SK-N-SH treated with all-trans-retinoic acid at 6 μM for 48 hours (cell line): ENCODE measurements at regions not wholly inside any gene's neighbourhood (a gene's known extent, or its start where the extent isn't known, plus 50 kb on each side); places are given as distances from the start of the nearest gene placed in this dataset.

Source experiments
- ATAC-seq: fragments of 200-7000 bp; cut with Tn5 transposase; 3 replicates; pipeline ENCODE4 v1.9.1; 2020; ENCODE audit warnings: mild to moderate bottlenecking, moderate library complexity
- ARNTL ChIP-seq: fragments of 450-650 bp; formaldehyde crosslinking; IDR thresholded peaks from 2 replicates; pipeline ENCODE4 v1.5.0; 2020; ENCODE audit warnings: low read depth, mild to moderate bottlenecking, moderate library complexity, borderline replicate concordance
- BACH2 ChIP-seq: fragments of 250-450 bp; sonication (Bioruptor Pico); IDR thresholded peaks from 2 replicates; pipeline ENCODE4 v1.9.0; 2021; ENCODE audit warnings: mild to moderate bottlenecking, borderline replicate concordance
- CSDC2 ChIP-seq: fragments of 250-450 bp; sonication (Bioruptor Pico); IDR thresholded peaks from 2 replicates; pipeline ENCODE4 v1.5.0; 2020; ENCODE audit warnings: mild to moderate bottlenecking, moderate library complexity
- ESRRG ChIP-seq: fragments of 250-450 bp; sonication (Bioruptor Pico); IDR thresholded peaks from 2 replicates; pipeline ENCODE4 v1.6.1; 2021; ENCODE audit warnings: mild to moderate bottlenecking
- GLIS3 ChIP-seq: fragments of 250-450 bp; sonication (Bioruptor Pico); IDR thresholded peaks from 2 replicates; pipeline ENCODE4 v1.5.0; 2020; ENCODE audit warnings: mild to moderate bottlenecking, moderate library complexity
- ISL1 ChIP-seq: fragments of 250-450 bp; sonication (Bioruptor Pico); IDR thresholded peaks from 2 replicates; pipeline ENCODE4 v2.1.2; 2022; ENCODE audit warnings: mild to moderate bottlenecking, moderate library complexity
- OSR1 ChIP-seq: fragments of 250-450 bp; sonication (Bioruptor Pico); IDR thresholded peaks from 2 replicates; pipeline ENCODE4 v1.8.0; 2022; ENCODE audit warnings: moderate library complexity, mild to moderate bottlenecking, inconsistent platforms
- RARB ChIP-seq: fragments of 250-450 bp; sonication (Bioruptor Pico); IDR thresholded peaks from 2 replicates; pipeline ENCODE4 v1.8.0; 2021; ENCODE audit warnings: mild to moderate bottlenecking, moderate library complexity
- SNAI2 ChIP-seq: fragments of 250-450 bp; sonication (Bioruptor Pico); IDR thresholded peaks from 2 replicates; pipeline ENCODE4 v1.5.0; 2020; ENCODE audit warnings: mild to moderate bottlenecking, moderate library complexity
- TCF4 ChIP-seq: fragments of 250-450 bp; sonication (Bioruptor Pico); IDR thresholded peaks from 2 replicates; pipeline ENCODE4 v1.8.0; 2021; ENCODE audit warnings: mild to moderate bottlenecking, moderate library complexity, borderline replicate concordance
- TOX ChIP-seq: fragments of 250-450 bp; sonication (Bioruptor Pico); IDR thresholded peaks from 2 replicates; pipeline ENCODE4 v1.8.0; 2021; ENCODE audit warnings: mild to moderate bottlenecking, moderate library complexity, borderline replicate concordance
- ZC3H10 ChIP-seq: fragments of 250-450 bp; sonication (Bioruptor Pico); IDR thresholded peaks from 2 replicates; pipeline ENCODE4 v1.5.1; 2021; ENCODE audit warnings: mild to moderate bottlenecking, moderate library complexity
- ZFP3 ChIP-seq: fragments of 250-450 bp; sonication (Bioruptor Pico); IDR thresholded peaks from 2 replicates; pipeline ENCODE4 v1.5.0; 2020; ENCODE audit warnings: mild to moderate bottlenecking, moderate library complexity
- ZFP30 ChIP-seq: fragments of 450-650 bp; formaldehyde crosslinking; IDR thresholded peaks from 2 replicates; pipeline ENCODE4 v1.5.0; 2022; ENCODE audit warnings: mild to moderate bottlenecking, moderate library complexity
- ZNF70 ChIP-seq: fragments of 450-650 bp; formaldehyde crosslinking; IDR thresholded peaks from 2 replicates; pipeline ENCODE4 v1.5.0; 2020; ENCODE audit warnings: mild to moderate bottlenecking, moderate library complexity
- TF ChIP-seq, protein P1 (sequence below): fragments of 250-450 bp; sonication (Bioruptor Pico); IDR thresholded peaks from 2 replicates; pipeline ENCODE4 v1.8.0; 2021; ENCODE audit warnings: low read depth, mild to moderate bottlenecking, moderate library complexity, borderline replicate concordance
- TF ChIP-seq, protein P2 (sequence below): fragments of 250-450 bp; sonication (Bioruptor Pico); IDR thresholded peaks from 2 replicates; pipeline ENCODE4 v1.8.0; 2020; ENCODE audit warnings: mild to moderate bottlenecking, moderate library complexity, borderline replicate concordance
- TF ChIP-seq, protein P3 (sequence below): fragments of 250-450 bp; sonication (Bioruptor Pico); IDR thresholded peaks from 2 replicates; pipeline ENCODE4 v1.5.0; 2020; ENCODE audit warnings: mild to moderate bottlenecking, moderate library complexity
- TF ChIP-seq, protein P4 (sequence below): fragments of 250-450 bp; sonication (Bioruptor Pico); IDR thresholded peaks from 2 replicates; pipeline ENCODE4 v1.5.1; 2021; ENCODE audit warnings: mild to moderate bottlenecking, moderate library complexity

DNA sequence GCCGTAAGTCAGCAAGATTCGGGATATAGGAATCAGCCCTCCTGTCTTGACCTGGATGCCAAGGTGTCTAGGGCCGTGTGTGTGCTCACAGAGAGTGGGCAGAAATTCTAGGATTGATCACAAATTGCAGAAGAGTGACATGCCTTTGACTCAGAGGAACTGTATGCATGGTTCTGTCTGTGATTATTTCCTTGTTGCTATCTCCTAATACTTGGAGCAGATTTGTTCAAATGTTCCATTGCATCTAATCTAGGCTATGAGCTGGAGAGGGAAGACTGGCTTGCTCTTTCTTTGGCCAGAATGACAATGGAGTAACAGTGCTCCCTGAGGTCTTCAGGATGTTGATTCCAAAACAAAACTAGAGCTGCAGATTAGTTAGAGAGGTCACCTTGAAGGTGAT, 115.0 kb downstream of the EN1 start:
- TF ChIP-seq ARNTL (CRISPR knock-in tag) (no peak), ZFP30 (CRISPR knock-in tag) (no peak), SNAI2 (CRISPR knock-in tag) (no peak), TOX (CRISPR knock-in tag) (no peak), CSDC2 (CRISPR knock-in tag) (no peak), BACH2 (no peak), ESRRG (CRISPR knock-in tag) (no peak), ISL1 (CRISPR knock-in tag) (no peak), TCF4 (CRISPR knock-in tag) (no peak), ZNF70 (CRISPR knock-in tag) (no peak)
- TF ChIP-seq, protein P1, sequence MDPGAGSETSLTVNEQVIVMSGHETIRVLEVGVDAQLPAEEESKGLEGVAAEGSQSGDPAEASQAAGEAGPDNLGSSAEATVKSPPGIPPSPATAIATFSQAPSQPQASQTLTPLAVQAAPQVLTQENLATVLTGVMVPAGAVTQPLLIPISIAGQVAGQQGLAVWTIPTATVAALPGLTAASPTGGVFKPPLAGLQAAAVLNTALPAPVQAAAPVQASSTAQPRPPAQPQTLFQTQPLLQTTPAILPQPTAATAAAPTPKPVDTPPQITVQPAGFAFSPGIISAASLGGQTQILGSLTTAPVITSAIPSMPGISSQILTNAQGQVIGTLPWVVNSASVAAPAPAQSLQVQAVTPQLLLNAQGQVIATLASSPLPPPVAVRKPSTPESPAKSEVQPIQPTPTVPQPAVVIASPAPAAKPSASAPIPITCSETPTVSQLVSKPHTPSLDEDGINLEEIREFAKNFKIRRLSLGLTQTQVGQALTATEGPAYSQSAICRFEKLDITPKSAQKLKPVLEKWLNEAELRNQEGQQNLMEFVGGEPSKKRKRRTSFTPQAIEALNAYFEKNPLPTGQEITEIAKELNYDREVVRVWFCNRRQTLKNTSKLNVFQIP (CRISPR knock-in tag): no peak
- TF ChIP-seq, protein P2, sequence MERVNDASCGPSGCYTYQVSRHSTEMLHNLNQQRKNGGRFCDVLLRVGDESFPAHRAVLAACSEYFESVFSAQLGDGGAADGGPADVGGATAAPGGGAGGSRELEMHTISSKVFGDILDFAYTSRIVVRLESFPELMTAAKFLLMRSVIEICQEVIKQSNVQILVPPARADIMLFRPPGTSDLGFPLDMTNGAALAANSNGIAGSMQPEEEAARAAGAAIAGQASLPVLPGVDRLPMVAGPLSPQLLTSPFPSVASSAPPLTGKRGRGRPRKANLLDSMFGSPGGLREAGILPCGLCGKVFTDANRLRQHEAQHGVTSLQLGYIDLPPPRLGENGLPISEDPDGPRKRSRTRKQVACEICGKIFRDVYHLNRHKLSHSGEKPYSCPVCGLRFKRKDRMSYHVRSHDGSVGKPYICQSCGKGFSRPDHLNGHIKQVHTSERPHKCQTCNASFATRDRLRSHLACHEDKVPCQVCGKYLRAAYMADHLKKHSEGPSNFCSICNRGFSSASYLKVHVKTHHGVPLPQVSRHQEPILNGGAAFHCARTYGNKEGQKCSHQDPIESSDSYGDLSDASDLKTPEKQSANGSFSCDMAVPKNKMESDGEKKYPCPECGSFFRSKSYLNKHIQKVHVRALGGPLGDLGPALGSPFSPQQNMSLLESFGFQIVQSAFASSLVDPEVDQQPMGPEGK (CRISPR knock-in tag): no peak
- TF ChIP-seq, protein P3, sequence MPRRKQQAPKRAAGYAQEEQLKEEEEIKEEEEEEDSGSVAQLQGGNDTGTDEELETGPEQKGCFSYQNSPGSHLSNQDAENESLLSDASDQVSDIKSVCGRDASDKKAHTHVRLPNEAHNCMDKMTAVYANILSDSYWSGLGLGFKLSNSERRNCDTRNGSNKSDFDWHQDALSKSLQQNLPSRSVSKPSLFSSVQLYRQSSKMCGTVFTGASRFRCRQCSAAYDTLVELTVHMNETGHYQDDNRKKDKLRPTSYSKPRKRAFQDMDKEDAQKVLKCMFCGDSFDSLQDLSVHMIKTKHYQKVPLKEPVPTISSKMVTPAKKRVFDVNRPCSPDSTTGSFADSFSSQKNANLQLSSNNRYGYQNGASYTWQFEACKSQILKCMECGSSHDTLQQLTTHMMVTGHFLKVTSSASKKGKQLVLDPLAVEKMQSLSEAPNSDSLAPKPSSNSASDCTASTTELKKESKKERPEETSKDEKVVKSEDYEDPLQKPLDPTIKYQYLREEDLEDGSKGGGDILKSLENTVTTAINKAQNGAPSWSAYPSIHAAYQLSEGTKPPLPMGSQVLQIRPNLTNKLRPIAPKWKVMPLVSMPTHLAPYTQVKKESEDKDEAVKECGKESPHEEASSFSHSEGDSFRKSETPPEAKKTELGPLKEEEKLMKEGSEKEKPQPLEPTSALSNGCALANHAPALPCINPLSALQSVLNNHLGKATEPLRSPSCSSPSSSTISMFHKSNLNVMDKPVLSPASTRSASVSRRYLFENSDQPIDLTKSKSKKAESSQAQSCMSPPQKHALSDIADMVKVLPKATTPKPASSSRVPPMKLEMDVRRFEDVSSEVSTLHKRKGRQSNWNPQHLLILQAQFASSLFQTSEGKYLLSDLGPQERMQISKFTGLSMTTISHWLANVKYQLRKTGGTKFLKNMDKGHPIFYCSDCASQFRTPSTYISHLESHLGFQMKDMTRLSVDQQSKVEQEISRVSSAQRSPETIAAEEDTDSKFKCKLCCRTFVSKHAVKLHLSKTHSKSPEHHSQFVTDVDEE (CRISPR knock-in tag): no peak
- TF ChIP-seq, protein P4, sequence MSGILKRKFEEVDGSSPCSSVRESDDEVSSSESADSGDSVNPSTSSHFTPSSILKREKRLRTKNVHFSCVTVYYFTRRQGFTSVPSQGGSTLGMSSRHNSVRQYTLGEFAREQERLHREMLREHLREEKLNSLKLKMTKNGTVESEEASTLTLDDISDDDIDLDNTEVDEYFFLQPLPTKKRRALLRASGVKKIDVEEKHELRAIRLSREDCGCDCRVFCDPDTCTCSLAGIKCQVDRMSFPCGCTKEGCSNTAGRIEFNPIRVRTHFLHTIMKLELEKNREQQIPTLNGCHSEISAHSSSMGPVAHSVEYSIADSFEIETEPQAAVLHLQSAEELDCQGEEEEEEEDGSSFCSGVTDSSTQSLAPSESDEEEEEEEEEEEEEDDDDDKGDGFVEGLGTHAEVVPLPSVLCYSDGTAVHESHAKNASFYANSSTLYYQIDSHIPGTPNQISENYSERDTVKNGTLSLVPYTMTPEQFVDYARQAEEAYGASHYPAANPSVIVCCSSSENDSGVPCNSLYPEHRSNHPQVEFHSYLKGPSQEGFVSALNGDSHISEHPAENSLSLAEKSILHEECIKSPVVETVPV: no peak
- TF ChIP-seq, all 23 proteins: peak for 0
- no peak for ATAC-seq

DNA sequence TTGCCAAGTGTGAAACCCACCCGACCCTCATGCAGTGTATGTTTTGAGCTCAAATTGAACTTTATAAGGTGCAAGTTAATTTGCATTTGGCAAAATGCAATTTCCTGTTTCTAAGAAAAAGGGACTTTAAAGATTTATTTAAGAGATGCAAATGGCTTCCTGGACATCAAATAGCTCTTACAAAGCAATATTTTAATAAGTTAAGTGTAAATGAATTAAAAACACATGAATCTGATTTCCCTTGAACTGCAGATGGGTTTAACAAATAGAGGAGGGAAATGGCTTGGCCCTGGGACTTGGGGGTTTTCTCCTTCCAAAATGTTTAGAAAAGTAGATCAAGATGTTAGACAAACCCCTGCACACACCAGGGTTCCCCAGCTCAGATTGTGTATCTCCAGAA, 116.0 kb downstream of the EN1 start:
- no peak for ATAC-seq
- no peak for TF ChIP-seq ZFP30 (CRISPR knock-in tag)
- no peak for TF ChIP-seq BACH2
- TF ChIP-seq ISL1 (CRISPR knock-in tag): no peak
- no peak for TF ChIP-seq ESRRG (CRISPR knock-in tag)
- no peak for TF ChIP-seq ZC3H10 (CRISPR knock-in tag)
- no peak for TF ChIP-seq ARNTL (CRISPR knock-in tag)
- no peak for TF ChIP-seq GLIS3 (CRISPR knock-in tag)
- TF ChIP-seq, protein P2 (CRISPR knock-in tag): no peak
- TF ChIP-seq ZFP3: no peak
- TF ChIP-seq RARB (CRISPR knock-in tag): no peak
- no peak for TF ChIP-seq TOX (CRISPR knock-in tag)
- TF ChIP-seq, all 23 proteins: peak for 0

DNA sequence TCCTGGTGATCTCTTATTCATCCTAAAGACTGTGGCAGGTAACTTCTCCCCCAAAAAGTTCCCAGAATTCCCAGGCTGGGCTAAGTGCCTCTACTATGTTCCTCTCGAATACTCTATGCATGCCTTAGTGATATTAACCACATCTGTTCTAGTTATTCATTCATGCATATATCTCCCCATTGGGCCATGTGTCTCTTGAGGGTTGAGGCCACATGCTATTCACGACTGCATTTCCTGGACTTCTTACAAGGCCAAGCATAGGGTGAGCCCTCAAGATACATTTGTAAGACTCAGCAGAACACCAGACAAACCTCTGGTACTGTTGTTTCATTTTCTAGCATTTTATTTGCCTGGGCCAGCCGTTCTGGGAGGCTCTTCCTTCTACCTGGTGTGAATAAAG, 117.0 kb downstream of the EN1 start:
- ATAC-seq: no peak
- TF ChIP-seq, protein P3 (CRISPR knock-in tag): no peak
- TF ChIP-seq ZC3H10 (CRISPR knock-in tag): no peak
- TF ChIP-seq GLIS3 (CRISPR knock-in tag): no peak
- no peak for TF ChIP-seq TOX (CRISPR knock-in tag)
- TF ChIP-seq, protein P4: no peak
- TF ChIP-seq, protein P1 (CRISPR knock-in tag): no peak
- no peak for TF ChIP-seq OSR1 (CRISPR knock-in tag)
